Fibroblast of peridontal ligament (primary cell): ENCODE measurements at regions not wholly inside any gene's neighbourhood (a gene's known extent, or its start where the extent isn't known, plus 50 kb on each side); places are given as distances from the start of the nearest gene placed in this dataset.
A peak's percentile ranks its signal among the peaks of the same experiment; 100 is the strongest.

Experiments used
- DNase-seq: peaks from one replicate; pipeline ENCODE4 v3.0.0-alpha.2; 2010; ENCODE audit errors: extremely low read depth

- DNase-seq = no peak
These were observed 153.7 kb upstream of the TLE3 start for GRCh38 chr15:70251246-70251990.

- no peak for DNase-seq
These were observed 152.8 kb upstream of the TLE3 start for GRCh38 chr15:70250208-70251201.

GRCh38 chr15:70249616-70250015 lies 151.9 kb upstream of the TLE3 start:
- DNase-seq = no peak

GRCh38 chr15:70248116-70249025 lies 150.7 kb upstream of the TLE3 start:
- DNase-seq = no peak

GRCh38 chr15:70247281-70247680 lies 149.6 kb upstream of the TLE3 start:
- no peak for DNase-seq

- DNase-seq = no peak
These were observed 149.0 kb upstream of the TLE3 start for GRCh38 chr15:70246623-70247220.

GRCh38 chr15:70245932-70246622 lies 148.4 kb upstream of the TLE3 start:
- DNase-seq = no peak

- DNase-seq = no peak
These were observed 147.3 kb upstream of the TLE3 start for GRCh38 chr15:70244978-70245542.

- no peak for DNase-seq
These were observed 146.2 kb upstream of the TLE3 start for GRCh38 chr15:70243686-70244540.

- no peak for DNase-seq
These were observed 145.4 kb upstream of the TLE3 start for GRCh38 chr15:70242951-70243685.

GRCh38 chr15:70241561-70242320 lies 144.0 kb upstream of the TLE3 start:
- no peak for DNase-seq

- no peak for DNase-seq
These were observed 143.2 kb upstream of the TLE3 start for GRCh38 chr15:70240820-70241430.

GRCh38 chr15:70240082-70240481 lies 142.4 kb upstream of the TLE3 start:
- DNase-seq = no peak

- DNase-seq = no peak
These were observed 141.2 kb upstream of the TLE3 start for GRCh38 chr15:70238917-70239316.

GRCh38 chr15:70237626-70238025 lies 139.9 kb upstream of the TLE3 start:
- no peak for DNase-seq

GRCh38 chr15:70236341-70237086 lies 138.8 kb upstream of the TLE3 start:
- DNase-seq = peak; percentile 13

GRCh38 chr15:70235347-70235746 lies 137.6 kb upstream of the TLE3 start:
- no peak for DNase-seq
